ENCODE measurements at regions not wholly inside any gene's neighbourhood (a gene's known extent, or its start where the extent isn't known, plus 50 kb on each side); places are given as distances from the start of the nearest gene placed in this dataset.

DNA sequence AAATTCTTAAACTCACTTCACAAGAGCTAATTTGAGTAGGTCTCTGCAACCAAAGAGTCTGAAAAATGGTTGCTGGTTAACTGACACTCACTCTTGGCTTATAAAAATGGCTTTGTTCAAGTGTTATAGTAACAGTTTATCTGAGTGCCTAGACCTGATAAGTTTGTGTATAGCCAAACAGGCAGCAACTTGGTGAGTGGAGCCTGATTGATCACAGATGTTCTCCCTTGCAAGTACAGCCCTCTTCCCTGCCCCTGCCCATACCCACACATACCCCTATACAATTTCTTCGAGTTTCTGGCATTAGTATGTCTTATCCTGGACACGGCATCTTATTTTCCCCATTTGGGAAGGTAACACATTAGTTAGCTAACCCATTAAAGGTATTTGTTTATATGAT, 149.5 kb downstream of the SLC16A9 start:
- TF ChIP-seq, protein P1, sequence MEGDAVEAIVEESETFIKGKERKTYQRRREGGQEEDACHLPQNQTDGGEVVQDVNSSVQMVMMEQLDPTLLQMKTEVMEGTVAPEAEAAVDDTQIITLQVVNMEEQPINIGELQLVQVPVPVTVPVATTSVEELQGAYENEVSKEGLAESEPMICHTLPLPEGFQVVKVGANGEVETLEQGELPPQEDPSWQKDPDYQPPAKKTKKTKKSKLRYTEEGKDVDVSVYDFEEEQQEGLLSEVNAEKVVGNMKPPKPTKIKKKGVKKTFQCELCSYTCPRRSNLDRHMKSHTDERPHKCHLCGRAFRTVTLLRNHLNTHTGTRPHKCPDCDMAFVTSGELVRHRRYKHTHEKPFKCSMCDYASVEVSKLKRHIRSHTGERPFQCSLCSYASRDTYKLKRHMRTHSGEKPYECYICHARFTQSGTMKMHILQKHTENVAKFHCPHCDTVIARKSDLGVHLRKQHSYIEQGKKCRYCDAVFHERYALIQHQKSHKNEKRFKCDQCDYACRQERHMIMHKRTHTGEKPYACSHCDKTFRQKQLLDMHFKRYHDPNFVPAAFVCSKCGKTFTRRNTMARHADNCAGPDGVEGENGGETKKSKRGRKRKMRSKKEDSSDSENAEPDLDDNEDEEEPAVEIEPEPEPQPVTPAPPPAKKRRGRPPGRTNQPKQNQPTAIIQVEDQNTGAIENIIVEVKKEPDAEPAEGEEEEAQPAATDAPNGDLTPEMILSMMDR (IDR thresholded peaks at IDR 0.05; ENCODE audit: low read depth, low read length) = no peak
- no peaks in the 10 kb centered on the region for H3K27me3 ChIP-seq
- DNase-seq = no peak
- H3K4me3 ChIP-seq (ENCODE audit: low read depth, low read length) = no peak overlapping the region
- H3K9me3 ChIP-seq = no peaks in the 10 kb centered on the region
- peaks cover 9% of the 10 kb centered on the region for H3K4me1 ChIP-seq
- no peaks in the 10 kb centered on the region for H3K36me3 ChIP-seq

DNA sequence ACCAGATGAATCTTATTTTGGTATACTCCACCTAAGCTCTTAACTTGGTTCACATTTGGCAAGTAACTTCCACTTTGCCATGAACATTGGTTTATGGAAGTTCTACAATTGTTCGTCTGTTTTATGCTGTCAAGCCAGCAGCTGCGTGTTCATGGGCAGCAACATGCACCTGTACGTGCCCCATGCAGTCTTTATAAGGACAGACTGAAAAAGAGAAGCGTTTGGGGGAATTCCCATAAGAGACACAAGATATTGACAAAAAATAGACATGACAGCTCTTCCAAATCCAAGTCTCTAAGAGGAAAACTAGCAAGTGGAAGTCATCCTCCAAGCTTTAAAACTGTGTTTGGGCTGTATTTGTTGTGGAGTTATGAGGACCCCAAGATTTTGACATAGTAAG, 151.6 kb downstream of the SLC16A9 start:
- DNase-seq = no peak
- no peaks in the 10 kb centered on the region for H3K27me3 ChIP-seq
- no peak overlapping the region for H3K4me3 ChIP-seq (ENCODE audit: low read depth, low read length)
- H3K9me3 ChIP-seq = no peaks in the 10 kb centered on the region
- H3K4me1 ChIP-seq = peaks cover 21% of the 10 kb centered on the region
- TF ChIP-seq, protein P1 (IDR thresholded peaks at IDR 0.05; ENCODE audit: low read depth, low read length) = no peak
- no peaks in the 10 kb centered on the region for H3K36me3 ChIP-seq

DNA sequence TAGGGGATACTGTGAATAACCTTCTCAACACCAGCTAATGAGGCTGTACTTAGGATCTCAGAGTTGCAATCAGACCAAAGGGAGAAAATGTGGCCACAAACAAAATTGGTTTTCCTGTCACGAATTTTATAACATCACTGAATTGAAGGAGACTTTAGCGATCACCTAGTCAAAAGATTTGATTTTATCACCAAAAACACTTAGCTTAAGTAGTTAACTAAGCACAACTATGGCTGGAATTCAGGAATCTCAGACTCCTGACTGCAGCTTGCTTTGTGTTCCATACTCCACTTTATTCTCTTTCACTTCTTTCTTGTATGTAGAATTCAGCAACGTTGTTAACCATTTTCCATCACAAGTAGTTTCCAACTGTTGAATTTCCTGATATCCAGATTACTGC, 152.0 kb downstream of the SLC16A9 start:
- no peak for DNase-seq
- TF ChIP-seq, protein P1 (IDR thresholded peaks at IDR 0.05; ENCODE audit: low read depth, low read length) = no peak

DNA sequence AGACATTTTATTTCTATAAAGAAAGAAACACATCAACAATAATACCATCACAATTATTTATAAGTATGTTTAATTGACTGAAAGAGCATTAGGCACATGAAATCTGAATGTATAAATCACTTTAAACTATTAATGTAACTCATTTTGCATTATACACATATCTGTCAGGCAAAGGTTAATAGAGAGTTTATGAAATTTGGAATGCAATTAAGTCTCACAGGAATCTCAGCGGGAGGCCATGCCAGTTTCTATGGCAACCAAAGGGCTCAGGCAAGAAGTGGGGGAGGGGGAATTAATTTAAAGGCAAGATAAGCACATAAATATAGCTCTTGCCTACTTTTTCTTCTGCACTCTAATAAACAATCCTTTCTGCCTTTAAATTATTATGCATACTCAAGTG, 152.6 kb downstream of the SLC16A9 start:
- no peak for DNase-seq
- Histone ChIP-seq H3K9me3 (no peaks in the 10 kb centered on the region), H3K27me3 (no peaks in the 10 kb centered on the region), H3K4me3 (ENCODE audit: low read depth, low read length) (no peak overlapping the region), H3K4me1 (peaks cover 21% of the 10 kb centered on the region), H3K36me3 (no peaks in the 10 kb centered on the region)
- TF ChIP-seq, protein P1 (IDR thresholded peaks at IDR 0.05; ENCODE audit: low read depth, low read length) = no peak

More for the DNA sequence above, 152.0 kb downstream of the SLC16A9 start:
- Histone ChIP-seq H3K9me3 (no peaks in the 10 kb centered on the region), H3K27me3 (no peaks in the 10 kb centered on the region), H3K4me3 (ENCODE audit: low read depth, low read length) (no peak overlapping the region), H3K4me1 (peaks cover 21% of the 10 kb centered on the region), H3K36me3 (no peaks in the 10 kb centered on the region)

DNA sequence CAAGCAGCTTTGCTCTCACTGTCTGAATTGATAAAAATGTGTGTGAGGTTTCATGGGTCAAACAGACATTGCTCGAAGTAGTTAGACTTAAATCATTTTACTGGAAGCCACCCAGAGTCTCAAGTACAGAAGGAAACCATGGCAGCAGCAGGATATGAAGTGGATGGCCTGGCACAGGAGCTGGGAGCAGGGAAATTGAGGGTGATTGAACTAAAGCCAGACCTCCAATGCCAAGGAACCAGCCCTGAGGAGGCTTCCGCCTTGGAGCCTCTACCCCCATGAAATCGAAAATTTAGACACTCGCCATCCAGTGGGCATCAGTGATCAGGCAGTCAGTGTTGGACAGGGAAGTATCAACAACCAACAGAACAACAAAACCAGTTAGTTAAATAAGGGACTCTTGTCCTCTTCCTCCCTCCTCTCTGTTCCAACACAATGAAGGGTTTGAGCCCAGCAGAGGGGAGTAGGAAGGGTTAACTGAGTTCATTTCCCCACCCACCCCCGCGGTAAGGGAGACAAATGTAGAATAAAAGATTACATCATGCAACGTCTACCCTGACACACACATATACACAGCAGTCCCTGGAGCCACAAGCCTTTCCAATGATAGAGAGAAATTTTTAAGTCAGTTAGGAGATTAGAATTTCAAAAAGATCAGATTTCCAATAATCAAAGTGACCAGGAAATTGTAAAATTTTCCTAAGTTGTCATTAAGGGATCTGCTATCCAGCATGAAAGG, 156.3 kb downstream of the SLC16A9 start:
- TF ChIP-seq, protein P1 (IDR thresholded peaks at IDR 0.05; ENCODE audit: low read depth, low read length) = no peak; the same call in 1 of the 2 replicates
- H3K4me1 ChIP-seq = peaks cover 21% of the 10 kb centered on the region
- H3K9me3 ChIP-seq = no peaks in the 10 kb centered on the region
- peak; percentile 15 for DNase-seq
- no peaks in the 10 kb centered on the region for H3K36me3 ChIP-seq
- no peak overlapping the region for H3K4me3 ChIP-seq (ENCODE audit: low read depth, low read length)
- H3K27me3 ChIP-seq = no peaks in the 10 kb centered on the region

DNA sequence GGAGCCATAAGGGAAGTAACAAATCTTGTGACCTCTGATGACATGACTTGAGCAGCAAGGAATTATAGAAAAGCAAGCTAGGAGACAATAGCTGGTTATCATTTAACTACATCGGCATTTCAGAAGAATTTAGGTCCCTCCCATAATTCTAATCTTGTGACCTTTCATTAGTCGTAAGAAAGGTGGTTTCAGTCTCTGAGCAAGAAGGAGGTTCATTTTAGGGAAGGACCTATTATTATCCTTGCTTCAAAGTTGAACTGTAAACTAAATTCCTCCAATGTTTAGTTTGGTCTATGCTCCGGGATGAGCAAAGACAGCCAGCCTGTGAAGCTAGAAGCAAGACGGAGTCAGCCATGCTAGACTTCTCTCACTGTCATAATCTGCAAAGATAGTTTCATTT, 159.6 kb downstream of the SLC16A9 start:
- DNase-seq = no peak
- no peaks in the 10 kb centered on the region for H3K27me3 ChIP-seq
- H3K9me3 ChIP-seq = no peaks in the 10 kb centered on the region

More for the DNA sequence above, 159.6 kb downstream of the SLC16A9 start:
- Histone ChIP-seq H3K4me3 (ENCODE audit: low read depth, low read length) (no peak overlapping the region), H3K4me1 (peaks cover 12% of the 10 kb centered on the region), H3K36me3 (no peaks in the 10 kb centered on the region)
- TF ChIP-seq, protein P1 (IDR thresholded peaks at IDR 0.05; ENCODE audit: low read depth, low read length) = no peak

All from BE2C (cell line).